Choroid plexus epithelial cell (primary cell): ENCODE measurements at regions not wholly inside any gene's neighbourhood (a gene's known extent, or its start where the extent isn't known, plus 50 kb on each side); places are given as distances from the start of the nearest gene placed in this dataset.

Source experiments
- DNase-seq: peaks from one replicate; pipeline ENCODE4 v3.0.0-alpha.2; 2010; ENCODE audit warnings: low read depth
- H3K4me3 ChIP-seq: 2 replicates; pipeline ENCODE4 v1.5.1; 2011; ENCODE audit warnings: low read depth, mild to moderate bottlenecking, control low read depth, low read length, moderate library complexity
- TF ChIP-seq, protein P1 (sequence below): conservative IDR thresholded peaks from 2 replicates; pipeline ENCODE4 v1.5.1; 2011; ENCODE audit warnings: low read depth, mild to moderate bottlenecking, control low read depth, inconsistent platforms, low read length, moderate library complexity

DNA sequence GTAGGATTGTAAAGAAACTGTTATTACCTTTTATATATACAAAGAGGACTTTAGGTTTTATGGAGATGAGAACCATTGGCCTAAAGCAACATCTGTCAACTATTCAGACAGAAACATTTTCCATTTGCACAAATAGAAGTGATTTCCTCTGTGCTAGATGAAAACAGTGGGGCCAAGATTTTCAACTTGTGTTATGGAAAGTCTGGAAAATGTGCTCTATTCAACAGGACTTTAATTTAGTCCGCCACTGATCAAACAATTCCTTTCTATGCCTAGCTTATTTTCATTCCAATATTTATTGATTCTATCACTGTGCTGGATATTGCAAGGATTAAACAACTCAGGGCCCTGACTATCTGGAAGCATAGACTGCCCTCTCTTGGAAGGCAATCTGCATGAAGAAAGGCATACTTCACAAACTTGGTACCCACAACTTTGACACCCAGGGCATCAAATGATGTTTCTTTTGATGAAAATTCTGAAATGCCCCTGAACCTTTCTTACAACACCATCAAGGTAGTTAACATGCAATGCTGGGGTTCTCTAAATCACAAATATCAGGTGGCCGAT is 126.6 kb upstream of the HMHB1 start:
- TF ChIP-seq, protein P1, sequence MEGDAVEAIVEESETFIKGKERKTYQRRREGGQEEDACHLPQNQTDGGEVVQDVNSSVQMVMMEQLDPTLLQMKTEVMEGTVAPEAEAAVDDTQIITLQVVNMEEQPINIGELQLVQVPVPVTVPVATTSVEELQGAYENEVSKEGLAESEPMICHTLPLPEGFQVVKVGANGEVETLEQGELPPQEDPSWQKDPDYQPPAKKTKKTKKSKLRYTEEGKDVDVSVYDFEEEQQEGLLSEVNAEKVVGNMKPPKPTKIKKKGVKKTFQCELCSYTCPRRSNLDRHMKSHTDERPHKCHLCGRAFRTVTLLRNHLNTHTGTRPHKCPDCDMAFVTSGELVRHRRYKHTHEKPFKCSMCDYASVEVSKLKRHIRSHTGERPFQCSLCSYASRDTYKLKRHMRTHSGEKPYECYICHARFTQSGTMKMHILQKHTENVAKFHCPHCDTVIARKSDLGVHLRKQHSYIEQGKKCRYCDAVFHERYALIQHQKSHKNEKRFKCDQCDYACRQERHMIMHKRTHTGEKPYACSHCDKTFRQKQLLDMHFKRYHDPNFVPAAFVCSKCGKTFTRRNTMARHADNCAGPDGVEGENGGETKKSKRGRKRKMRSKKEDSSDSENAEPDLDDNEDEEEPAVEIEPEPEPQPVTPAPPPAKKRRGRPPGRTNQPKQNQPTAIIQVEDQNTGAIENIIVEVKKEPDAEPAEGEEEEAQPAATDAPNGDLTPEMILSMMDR = peak; percentile 71
- peak; percentile 75 for DNase-seq
- no peak overlapping the region for H3K4me3 ChIP-seq

DNA sequence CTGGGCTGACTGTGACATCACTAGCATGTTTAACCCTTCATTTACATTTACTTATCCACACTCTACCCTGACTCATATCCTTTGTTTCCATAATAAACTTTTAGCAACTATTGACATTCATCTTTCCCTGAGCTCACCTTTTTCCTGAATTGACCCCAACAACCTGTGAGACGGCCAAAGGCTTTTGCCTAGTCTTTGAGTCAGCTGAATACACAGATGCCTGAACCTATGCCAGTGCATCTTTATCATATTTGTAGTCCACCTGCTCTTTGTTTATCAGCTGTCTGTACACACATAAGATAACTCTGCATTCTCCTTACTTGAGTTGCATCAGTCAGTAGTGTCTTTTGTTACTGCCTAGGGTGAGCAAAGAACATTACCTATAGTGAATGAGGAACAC is 128.5 kb upstream of the HMHB1 start:
- DNase-seq = no peak
- TF ChIP-seq, protein P1 = no peak
- no peak overlapping the region for H3K4me3 ChIP-seq

DNA sequence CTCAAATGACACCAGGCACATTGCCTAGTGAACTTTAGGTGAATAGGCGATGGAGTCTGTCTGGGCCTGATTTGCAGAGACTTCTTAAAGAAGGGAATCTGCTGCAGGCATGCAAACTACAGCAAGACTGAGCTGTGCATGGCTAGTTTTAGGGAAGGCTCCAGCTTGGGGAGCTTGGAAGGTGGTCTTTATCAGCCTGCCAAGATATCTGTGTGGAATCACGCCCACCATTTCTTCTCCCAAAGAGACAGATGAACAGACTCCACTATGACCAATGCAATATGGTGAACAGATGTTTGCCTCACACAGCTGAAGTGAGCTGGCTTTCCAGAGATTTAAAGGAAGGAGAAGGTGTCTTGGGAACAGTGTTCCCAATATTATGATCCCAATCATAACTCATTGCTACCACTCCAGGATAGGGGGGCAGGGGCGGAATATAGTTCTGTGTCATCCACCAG is 129.0 kb upstream of the HMHB1 start:
- TF ChIP-seq, protein P1 = no peak
- H3K4me3 ChIP-seq = no peak overlapping the region
- DNase-seq = no peak

DNA sequence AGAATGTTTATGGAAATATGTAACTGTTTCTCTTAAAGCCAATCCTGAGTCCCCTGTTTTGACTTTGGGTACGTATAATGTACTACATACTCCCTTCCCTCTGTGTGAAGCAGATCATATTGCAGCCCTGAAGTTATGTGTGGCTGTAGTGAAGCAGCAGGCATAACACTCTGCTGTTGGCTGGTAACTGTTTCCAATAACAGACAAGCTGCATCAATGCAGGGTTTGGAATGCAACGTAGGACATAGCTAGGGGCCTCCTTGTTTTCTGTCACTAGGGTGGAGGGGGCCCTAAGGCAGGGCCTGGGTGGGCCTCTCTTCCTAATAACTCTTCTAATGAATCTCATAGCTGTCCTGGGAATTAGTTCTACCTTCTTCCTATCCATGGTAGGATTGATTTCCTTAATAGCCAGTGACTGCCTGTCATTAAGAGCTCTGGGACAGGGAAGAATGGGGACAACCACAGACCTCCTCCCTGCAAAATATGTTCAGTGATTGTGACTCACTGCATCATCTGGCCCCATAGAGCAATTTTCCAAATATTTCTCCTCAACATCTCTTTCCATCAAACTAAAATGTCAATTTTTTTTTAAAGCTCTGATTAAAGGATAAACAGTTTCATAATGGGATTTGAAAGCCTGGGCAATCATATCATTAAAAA is 129.6 kb upstream of the HMHB1 start:
- no peak overlapping the region for H3K4me3 ChIP-seq
- TF ChIP-seq, protein P1 = no peak
- DNase-seq = peak; percentile 81

DNA sequence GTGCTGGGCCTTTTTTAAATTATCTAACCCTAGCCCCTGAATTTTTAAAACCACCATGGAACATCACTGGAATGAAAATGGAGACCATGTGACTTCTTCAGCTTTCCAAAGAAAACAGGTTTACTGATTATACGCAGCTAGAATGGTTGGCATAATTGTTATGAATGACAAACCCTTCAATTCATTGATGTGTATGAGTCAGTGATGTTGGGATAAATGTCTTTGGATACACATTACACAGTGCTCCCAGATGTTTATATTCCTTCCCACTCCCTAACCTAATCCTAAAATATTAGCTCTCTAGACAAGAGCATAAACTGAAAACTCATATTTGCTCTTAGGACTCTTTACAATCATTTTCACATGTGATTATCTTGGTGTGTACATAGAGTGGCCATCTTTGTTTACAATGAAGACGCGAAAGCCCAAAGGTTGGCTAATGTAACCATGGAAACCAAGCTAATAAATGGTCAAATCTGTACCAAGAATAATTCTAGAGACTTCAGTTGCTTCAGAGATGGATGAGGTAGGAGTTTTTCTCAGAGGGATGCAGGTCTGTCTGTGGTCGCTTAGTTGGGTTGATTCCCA is 131.2 kb upstream of the HMHB1 start:
- TF ChIP-seq, protein P1 = no peak
- DNase-seq = no peak
- H3K4me3 ChIP-seq = no peak overlapping the region

DNA sequence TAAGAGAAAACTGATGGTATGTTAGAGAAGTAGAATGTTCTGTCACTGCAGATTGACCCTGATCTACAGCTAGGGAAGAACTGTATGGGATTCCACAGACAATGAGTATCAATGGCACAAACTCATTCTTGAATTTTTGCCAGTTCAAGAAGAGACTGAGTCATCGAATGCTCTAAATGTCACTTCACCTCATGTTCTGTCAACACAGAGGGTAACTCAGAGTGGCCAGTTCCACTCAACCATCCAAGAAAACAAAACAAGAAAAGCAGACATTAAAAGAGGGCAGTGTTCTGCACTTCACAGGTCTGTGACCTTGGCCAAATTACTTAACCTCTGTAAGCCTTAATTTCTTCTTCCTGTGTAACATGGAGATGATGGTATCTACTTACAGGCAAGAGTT is 132.2 kb upstream of the HMHB1 start:
- DNase-seq = peak; percentile 51
- TF ChIP-seq, protein P1 = no peak
- no peak overlapping the region for H3K4me3 ChIP-seq
